Lower lobe of right lung (tissue), 2 donors: ENCODE measurements at regions not wholly inside any gene's neighbourhood (a gene's known extent, or its start where the extent isn't known, plus 50 kb on each side); places are given as distances from the start of the nearest gene placed in this dataset.

Source experiments
- ATAC-seq, 2 donors: fragments of 200-7000 bp; cut with Tn5 transposase; one replicate each; pipeline ENCODE4 v1.9.1; 2020 to 2022; ENCODE audit warnings: mild to moderate bottlenecking in 2 of 2, moderate library complexity in 2 of 2
- DNase-seq: peaks from one replicate; pipeline ENCODE4 v3.0.0-alpha.2; 2020
- H3K27ac ChIP-seq: fragments of 200-600 bp; one replicate; pipeline ENCODE4 v1.8.0; 2022
- H3K27me3 ChIP-seq: fragments of 200-600 bp; one replicate; pipeline ENCODE4 v1.8.0; 2022; ENCODE audit warnings: low read depth
- H3K36me3 ChIP-seq: fragments of 200-600 bp; one replicate; pipeline ENCODE4 v1.8.0; 2022; ENCODE audit warnings: mild to moderate bottlenecking
- H3K4me1 ChIP-seq: fragments of 200-600 bp; one replicate; pipeline ENCODE4 v1.8.0; 2022
- H3K4me3 ChIP-seq: fragments of 200-600 bp; one replicate; pipeline ENCODE4 v1.8.0; 2022; ENCODE audit warnings: mild to moderate bottlenecking
- H3K9me3 ChIP-seq: fragments of 200-600 bp; one replicate; pipeline ENCODE4 v1.8.0; 2022
- intact Hi-C: fragments of 100-400 bp; cut with DNase I; formaldehyde crosslinking; loops from one replicate; pipeline ENCODE4 v1.11.0; 2022
- TF ChIP-seq, protein P1 (sequence below): fragments of 200-600 bp; IDR thresholded peaks from one replicate; pipeline ENCODE4 v1.8.0; 2022; ENCODE audit warnings: antibody characterized with exemption, mild to moderate bottlenecking
- donor health status: DM: no; HTN: yes; CAD: no; lungs with severe emphysema.

- no peak for ATAC-seq
- H3K36me3 ChIP-seq, result no peaks in the 10 kb centered on the region
- no peak overlapping the region for H3K4me3 ChIP-seq
- no peak overlapping the region for H3K27ac ChIP-seq
- DNase-seq, result no peak
- intact Hi-C loops, result no loop called here
- TF ChIP-seq, protein P1, sequence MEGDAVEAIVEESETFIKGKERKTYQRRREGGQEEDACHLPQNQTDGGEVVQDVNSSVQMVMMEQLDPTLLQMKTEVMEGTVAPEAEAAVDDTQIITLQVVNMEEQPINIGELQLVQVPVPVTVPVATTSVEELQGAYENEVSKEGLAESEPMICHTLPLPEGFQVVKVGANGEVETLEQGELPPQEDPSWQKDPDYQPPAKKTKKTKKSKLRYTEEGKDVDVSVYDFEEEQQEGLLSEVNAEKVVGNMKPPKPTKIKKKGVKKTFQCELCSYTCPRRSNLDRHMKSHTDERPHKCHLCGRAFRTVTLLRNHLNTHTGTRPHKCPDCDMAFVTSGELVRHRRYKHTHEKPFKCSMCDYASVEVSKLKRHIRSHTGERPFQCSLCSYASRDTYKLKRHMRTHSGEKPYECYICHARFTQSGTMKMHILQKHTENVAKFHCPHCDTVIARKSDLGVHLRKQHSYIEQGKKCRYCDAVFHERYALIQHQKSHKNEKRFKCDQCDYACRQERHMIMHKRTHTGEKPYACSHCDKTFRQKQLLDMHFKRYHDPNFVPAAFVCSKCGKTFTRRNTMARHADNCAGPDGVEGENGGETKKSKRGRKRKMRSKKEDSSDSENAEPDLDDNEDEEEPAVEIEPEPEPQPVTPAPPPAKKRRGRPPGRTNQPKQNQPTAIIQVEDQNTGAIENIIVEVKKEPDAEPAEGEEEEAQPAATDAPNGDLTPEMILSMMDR, result no peak
- no peaks in the 10 kb centered on the region for H3K27me3 ChIP-seq
- no peaks in the 10 kb centered on the region for H3K9me3 ChIP-seq
- no peaks in the 10 kb centered on the region for H3K4me1 ChIP-seq
Measured at GRCh38 chr1:29638281-29638680, 402.0 kb downstream of the PTPRU start.

GRCh38 chr1:29636936-29637335 is 400.6 kb downstream of the PTPRU start:
- Histone ChIP-seq H3K27ac (no peak overlapping the region), H3K4me3 (no peak overlapping the region), H3K4me1 (no peaks in the 10 kb centered on the region), H3K36me3 (no peaks in the 10 kb centered on the region), H3K9me3 (no peaks in the 10 kb centered on the region), H3K27me3 (no peaks in the 10 kb centered on the region)
- intact Hi-C loops, result no loop called here
- DNase-seq (no peak), ATAC-seq (no peak)
- TF ChIP-seq, protein P1, result no peak

DNA sequence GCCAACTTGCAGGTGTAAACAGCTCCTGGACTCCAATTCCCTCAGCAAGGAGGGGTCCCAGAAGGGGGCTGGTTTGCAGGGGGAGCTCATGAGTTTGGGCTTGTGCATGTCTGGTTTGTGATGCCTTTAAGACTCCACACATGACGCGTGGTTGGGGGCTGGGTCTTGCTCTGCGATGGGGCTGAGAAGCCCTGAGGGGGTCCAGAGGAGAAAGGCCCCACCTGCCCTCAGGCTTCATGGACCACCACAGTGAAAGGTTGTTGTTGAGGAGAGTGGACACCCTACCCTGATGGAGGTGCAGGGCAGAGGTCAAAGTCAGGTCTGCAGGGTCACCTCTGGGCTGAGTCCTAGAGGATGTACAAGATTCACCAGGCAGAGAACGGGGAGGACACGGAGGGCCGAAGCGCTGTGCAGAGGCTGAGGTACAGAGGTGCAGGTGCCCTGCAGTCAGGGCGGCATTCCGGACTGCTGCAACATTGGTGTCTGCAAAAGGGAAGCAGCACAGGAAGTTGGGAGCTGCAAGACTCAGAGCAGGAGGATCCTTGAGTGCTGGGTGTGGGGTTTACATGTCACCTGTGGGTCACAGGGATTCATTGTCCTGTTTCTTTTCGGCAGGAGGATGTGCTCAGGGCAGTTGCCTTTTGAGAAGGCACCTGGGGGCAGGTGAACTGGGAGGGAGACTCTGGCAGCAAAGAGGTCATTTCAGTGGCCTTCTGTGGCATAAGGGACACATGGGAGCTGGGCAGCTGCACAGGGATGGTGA is 399.4 kb downstream of the PTPRU start:
- DNase-seq, result no peak

DNA sequence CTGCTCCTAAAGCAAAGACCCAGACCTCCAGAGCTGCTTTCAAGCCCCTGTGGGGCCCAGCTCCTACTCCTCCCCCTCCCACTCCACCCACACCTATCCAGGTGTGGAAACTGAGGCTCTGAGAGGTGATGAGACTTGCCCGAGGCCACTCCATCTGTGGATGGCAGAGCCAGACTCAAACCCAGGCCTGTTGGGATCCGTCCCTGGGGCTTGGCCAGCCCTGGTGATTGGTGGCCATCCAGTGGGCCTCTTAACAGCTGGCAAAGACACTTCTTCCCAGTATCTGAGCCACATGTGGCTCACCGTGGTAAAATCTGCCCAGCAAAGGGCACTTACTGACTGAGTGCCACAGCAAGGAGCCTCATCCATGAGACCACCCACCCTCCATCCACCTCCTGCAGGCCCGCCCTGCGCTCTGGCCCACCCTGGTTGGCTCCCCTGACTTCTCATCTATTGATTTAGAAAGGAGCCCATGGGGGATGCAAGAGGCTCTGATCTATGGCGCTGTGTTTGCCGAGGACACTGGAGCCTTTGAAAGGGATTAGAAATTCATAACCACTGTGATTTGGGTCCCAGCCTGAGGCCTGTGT is 398.5 kb downstream of the PTPRU start:
- Histone ChIP-seq H3K36me3 (no peaks in the 10 kb centered on the region), H3K4me3 (no peak overlapping the region), H3K4me1 (no peaks in the 10 kb centered on the region), H3K27ac (no peak overlapping the region), H3K9me3 (no peaks in the 10 kb centered on the region), H3K27me3 (no peaks in the 10 kb centered on the region)
- ATAC-seq (no peak), DNase-seq (no peak)
- intact Hi-C loops, result no loop called here
- TF ChIP-seq, protein P1, result no peak

More for the DNA sequence above, 399.4 kb downstream of the PTPRU start:
- TF ChIP-seq, protein P1, result no peak
- Histone ChIP-seq H3K27ac (no peak overlapping the region), H3K4me1 (no peaks in the 10 kb centered on the region), H3K4me3 (no peak overlapping the region), H3K36me3 (no peaks in the 10 kb centered on the region), H3K27me3 (no peaks in the 10 kb centered on the region), H3K9me3 (no peaks in the 10 kb centered on the region)
- ATAC-seq, result no peak
- intact Hi-C loops, result no loop called here

GRCh38 chr1:29634324-29634723 is 398.0 kb downstream of the PTPRU start:
- H3K9me3 ChIP-seq, result no peaks in the 10 kb centered on the region
- no peaks in the 10 kb centered on the region for H3K27me3 ChIP-seq
- no peak overlapping the region for H3K27ac ChIP-seq
- ATAC-seq, result no peak
- no peak for DNase-seq
- H3K4me1 ChIP-seq, result no peaks in the 10 kb centered on the region
- H3K4me3 ChIP-seq, result no peak overlapping the region
- intact Hi-C loops, result no loop called here
- TF ChIP-seq, protein P1, result no peak
- H3K36me3 ChIP-seq, result no peaks in the 10 kb centered on the region
